H54 (cell line): ENCODE measurements at regions not wholly inside any gene's neighbourhood (a gene's known extent, or its start where the extent isn't known, plus 50 kb on each side); places are given as distances from the start of the nearest gene placed in this dataset.
"Not testable (repeated sequence)": the region's sequence is repeated elsewhere in the genome, so short reads cannot be mapped to it uniquely, and the experiment has no call there.

ENCODE experiments used
- DNase-seq: peaks from one replicate; pipeline ENCODE4 v3.0.0; 2011; ENCODE audit warnings: low spot score, mixed read lengths; ENCODE audit not compliant: insufficient read length
- FAIRE-seq: peaks from 3 replicates; lab custom pipeline; 2011; peaks lifted over from hg19 to GRCh38; lab: Jason Lieb, UNC
- POLR2A ChIP-seq: IDR thresholded peaks from 2 replicates; pipeline ENCODE4 v1.6.1; 2011; ENCODE audit warnings: low read depth, mild to moderate bottlenecking, low read length

DNA sequence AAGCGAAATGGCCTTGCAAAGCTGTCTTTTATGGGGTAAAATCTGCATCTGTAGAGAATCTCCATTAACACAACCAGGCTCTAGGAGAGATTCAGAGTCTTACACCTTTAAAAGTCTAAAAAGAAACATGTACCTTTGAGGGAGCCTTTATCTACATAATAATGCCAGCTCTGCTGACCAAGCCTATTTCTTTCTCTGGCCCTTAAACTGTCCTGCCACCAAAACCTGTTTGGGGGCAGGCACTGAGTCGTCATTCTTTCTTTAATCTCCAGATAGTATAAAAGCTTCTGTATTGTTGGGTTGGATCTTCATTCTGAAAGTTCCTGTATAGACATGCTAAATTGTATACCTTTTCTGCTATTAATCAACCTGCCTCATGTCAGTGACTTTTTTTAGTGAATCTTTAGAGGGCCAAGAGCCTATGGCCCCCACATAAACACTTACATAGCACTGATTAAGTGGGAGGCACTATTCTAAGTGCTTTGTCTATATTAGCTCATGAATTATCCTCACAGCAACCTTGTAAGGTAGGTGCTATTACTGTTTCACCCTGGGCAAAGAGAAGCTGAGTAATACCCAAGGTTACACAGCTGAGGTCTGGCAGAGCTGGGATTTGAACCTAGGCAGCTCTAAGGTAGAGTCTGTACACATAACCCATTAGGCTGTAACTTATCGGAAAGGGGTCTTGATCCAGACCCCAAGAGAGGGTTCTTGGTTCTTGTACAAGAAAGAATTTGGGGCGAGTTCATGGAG, 232.3 kb upstream of the DTNBP1 start:
- DNase-seq, result no peak
- FAIRE-seq, result no peak
- TF ChIP-seq POLR2A, result no peak

GRCh38 chr6:15893556-15894253, 230.9 kb upstream of the DTNBP1 start:
- no peak for TF ChIP-seq POLR2A
- FAIRE-seq (no peak), DNase-seq (no peak)

- DNase-seq (no peak), FAIRE-seq (no peak)
- no peak for TF ChIP-seq POLR2A
Observed at GRCh38 chr6:15892369-15892768, 229.5 kb upstream of the DTNBP1 start.

DNA sequence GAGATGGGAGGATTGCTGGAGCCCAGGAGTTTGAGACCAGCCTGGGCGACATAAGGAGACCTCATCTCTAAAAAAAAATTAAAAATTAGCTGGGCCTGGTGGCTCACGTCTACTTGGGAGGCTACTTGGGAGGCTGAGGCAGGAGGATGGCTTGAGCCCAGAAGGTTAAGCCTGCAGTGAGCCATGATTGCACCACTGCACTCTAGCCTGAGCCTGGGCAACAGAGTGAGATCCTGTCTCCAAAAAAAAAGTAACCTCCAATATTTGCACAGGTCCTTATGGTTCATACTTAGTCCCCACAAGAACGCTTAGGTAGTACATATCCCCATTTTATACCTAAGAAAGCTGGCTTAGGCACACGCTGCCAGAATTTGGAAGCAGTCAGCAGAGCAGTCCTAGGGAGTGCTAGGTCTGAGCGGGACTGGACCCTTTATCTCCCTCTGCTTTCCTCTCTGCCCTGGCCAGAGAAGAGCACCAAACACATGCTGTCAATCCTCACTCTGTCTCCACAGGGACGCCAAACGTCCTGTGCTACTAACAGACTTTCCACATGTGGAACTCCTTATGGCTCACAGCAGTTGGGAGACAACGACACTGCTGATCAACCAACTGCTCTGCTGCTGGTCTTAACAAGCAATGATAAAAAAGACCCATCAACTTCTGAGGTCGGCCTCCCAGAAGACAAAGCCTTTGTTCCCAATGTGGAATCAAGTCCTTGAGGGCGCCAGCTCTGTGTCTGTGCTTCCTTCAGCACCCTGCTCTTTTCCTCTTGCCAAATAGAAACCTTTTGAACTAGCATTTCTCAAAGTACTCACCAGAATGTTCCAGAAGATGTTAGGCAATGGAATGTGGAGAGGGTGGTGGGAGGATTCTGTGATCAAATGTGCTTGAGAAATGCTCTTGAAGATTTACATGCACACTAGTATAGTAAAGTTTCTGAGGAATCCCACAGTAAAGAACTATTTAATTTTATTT, 226.3 kb upstream of the DTNBP1 start:
- FAIRE-seq (no peak), DNase-seq (no peak)
- no peak for TF ChIP-seq POLR2A

- no peak for TF ChIP-seq POLR2A
- FAIRE-seq, result no peak
Observed at GRCh38 chr6:15887491-15888461, 224.9 kb upstream of the DTNBP1 start.

GRCh38 chr6:15885624-15886023, 222.8 kb upstream of the DTNBP1 start:
- no peak for FAIRE-seq
- no peak for TF ChIP-seq POLR2A
- DNase-seq, result no peak

More at GRCh38 chr6:15887491-15888461, 224.9 kb upstream of the DTNBP1 start:
- no peak for DNase-seq

- not testable (repeated sequence) for FAIRE-seq, DNase-seq
Observed at GRCh38 chr6:15883593-15883992, 220.8 kb upstream of the DTNBP1 start.

- FAIRE-seq (no peak), DNase-seq (no peak)
- TF ChIP-seq POLR2A, result no peak
Observed at GRCh38 chr6:15882915-15883314, 220.1 kb upstream of the DTNBP1 start.

GRCh38 chr6:15882345-15882744, 219.5 kb upstream of the DTNBP1 start:
- no peak for FAIRE-seq
- TF ChIP-seq POLR2A, result no peak
- no peak for DNase-seq

GRCh38 chr6:15881150-15881549, 218.3 kb upstream of the DTNBP1 start:
- no peak for TF ChIP-seq POLR2A
- DNase-seq (no peak), FAIRE-seq (no peak)

- no peak for FAIRE-seq
- no peak for TF ChIP-seq POLR2A
- DNase-seq, result no peak
Observed at GRCh38 chr6:15880262-15880973, 217.6 kb upstream of the DTNBP1 start.
